GM18868 (cell line): ENCODE measurements at regions not wholly inside any gene's neighbourhood (a gene's known extent, or its start where the extent isn't known, plus 50 kb on each side); places are given as distances from the start of the nearest gene placed in this dataset.

Experiments
- ATAC-seq: cut with Tn5 transposase; IDR thresholded peaks from one replicate; pipeline ENCODE4 v1.9.1; 2021; ENCODE audit warnings: mild to moderate bottlenecking, moderate library complexity; ENCODE audit not compliant: unreplicated experiment

DNA sequence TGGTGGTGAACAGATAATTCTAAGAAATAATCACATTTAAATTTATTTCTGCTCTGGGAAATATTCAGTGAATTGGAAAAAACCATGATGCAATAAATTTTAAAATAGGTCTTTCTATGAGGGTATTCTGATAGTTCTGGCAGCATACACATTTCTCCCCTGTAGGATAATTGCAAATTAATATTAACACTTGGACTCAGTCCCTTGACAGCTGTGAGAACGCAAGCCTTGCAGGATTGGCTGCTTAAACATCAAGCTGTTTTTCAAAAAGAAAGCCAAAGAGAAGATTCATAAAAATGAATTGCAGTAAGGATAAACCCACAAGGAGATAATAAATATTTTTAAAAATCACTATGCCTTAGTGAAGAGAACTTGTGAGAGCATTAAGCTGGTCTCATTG is 180.0 kb downstream of the MTRR start:
- no peak for ATAC-seq

DNA sequence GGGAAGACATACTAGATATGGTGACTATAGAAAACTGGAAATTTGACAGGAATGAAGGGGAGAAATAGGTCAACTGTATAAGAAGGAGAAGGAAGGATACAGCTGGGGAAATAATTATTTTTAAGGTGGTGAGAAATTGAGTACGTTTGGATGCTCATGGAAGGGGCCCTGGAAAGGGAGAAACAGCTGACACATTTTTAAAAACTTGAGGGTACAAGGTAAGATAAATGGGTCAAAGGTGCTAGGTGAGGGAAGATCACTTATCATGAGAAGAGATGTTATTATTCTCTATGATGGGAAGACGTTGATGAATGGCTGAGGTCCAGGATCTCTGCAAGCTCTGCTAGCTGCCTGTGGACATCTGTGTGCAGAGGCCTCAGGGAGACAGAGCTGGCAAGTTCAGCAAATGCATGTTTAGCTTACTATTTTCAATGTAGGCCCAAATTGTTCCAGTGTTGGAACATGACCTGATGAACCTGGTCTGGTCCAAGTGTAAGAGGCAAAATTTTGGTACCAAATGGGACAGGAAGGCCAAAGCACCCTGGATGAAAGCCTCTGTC is 181.7 kb downstream of the MTRR start:
- no peak for ATAC-seq

DNA sequence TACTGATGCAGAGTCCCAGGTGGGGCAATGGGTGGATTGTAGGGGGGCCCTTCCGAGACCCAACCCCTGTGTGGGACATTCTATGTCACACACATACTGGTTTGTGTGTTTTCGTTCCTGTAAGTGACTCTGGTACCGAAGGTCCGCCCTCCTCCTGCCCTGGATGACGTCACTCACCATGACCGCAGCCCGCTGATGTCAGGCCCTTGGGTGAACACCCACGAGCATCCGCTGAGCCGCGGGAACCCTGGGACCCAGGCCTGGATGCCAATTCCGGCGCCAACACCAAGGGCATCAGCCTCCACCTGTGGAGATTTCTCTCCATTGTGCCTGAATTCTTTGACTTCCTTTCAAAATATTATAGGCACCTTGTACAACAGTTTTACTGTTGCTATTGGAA is 184.3 kb downstream of the MTRR start:
- ATAC-seq = no peak

DNA sequence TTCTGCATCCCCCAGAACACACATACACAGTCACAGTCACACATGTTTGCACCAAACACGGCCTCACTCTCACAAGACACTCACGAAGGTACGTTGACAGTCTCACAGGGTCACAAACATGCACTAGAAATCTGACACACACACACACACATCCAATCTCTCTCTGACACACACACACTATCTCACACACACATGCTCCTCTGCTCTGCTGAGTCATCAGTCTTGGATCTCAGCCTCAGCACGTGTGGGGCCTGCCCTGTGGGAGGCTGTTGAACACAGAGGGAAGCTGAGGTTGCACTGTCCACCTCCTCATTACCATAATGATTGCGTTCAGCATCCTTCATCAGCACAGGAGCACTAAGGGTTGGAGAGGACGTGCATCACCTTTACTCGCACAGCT is 188.8 kb downstream of the MTRR start:
- ATAC-seq = no peak

DNA sequence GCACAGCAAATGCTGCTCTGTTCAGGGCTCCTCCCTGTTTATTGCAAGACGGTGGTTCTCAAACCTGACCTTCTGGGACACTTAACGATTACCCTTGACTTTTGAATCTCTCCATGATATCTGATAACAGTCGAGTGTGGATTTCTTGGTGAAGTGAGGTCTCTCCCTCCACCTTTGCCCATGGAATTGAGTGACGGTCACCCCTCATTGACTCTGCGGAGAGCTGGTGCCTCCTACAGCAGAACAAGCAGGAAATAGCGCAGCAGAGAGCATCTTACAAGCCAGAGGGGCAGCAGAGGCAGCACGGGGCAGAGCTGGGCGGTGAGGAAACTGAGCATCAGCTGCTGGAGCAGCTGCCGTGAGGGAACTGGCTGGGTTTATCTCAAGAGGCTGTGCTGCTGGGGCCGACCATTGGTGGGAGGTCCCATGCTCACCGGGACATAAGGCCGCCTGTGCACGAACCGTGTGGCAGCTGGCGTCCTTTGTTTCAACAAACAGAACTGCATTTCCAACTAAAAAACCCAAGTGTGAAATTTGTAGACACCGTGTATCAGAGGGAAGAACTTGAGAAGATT is 189.8 kb downstream of the MTRR start:
- no peak for ATAC-seq

DNA sequence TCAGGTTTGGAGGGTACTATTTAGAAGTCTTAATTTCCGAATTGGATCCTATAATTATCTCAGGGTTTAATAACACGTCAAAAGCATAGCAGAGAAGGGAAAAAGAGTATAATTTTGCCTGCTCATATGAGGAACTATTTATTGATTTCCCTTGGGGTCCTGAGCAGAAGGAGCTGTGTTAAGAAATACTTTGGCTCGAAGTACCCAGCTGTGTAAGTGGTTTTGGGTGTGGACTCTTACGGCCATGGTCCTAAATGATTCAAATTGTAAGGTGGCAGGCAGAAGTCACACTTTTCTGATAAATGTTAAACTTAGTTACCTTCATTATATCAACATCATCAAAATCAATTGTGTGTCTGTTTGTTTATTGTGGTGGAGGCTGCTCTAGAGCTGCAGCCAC is 190.4 kb downstream of the MTRR start:
- ATAC-seq = no peak

DNA sequence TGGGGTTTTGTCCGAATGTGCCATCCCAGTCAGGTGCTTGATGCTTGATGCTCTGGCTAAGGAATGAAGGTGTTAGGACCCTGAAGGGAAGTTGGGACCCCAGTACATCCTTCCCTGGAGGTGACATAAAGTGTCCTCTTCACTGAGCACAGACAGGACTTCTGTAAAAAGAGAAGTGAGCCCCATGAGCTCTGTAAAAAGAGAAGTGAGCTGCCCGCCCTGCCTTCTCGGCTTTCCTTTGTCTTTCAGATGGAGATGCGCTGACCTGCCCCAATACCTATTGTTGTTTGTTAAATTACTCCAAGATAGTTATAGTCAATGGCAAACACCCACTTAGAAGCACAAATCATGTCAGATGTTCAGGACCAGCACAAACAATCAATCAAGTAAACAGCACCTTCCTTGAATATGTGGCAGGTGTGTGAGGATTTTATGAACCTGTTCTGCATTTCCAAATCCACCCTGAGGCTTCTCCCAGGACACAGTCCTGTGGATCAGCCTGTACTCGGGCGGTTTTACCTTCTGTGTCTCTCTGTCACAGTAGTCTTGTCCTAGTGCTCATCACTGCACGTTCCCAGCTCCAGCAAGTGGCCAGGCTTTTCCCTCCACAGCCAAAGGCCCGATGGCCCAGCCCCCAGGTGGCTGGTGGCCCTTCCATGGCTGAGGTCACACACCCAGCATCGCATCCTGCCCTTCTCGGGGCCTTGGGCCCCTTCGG is 191.4 kb downstream of the MTRR start:
- ATAC-seq = peak; percentile 66

DNA sequence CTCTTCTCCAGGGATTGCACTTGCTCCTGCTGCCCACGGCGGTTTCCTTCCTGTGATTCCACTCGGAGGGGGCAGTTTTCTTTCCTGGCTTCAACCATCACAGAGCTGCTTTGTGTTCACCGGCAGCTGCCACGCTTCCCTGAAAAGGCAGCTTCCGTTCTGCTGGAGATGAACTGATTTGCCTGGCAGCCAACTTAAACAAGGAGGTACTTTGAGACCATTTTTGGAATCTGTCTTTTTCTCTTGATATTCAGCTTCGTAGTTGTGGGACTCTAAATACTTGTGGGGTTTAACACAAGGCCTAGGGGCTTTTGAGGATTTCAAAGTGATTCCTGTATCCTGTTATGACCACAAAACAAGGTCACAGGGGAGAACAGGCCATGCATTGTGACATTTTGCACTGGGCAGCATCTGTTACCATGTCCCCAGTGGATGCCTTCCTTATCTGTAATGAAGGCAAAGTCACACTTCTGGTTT is 192.0 kb downstream of the MTRR start:
- ATAC-seq = peak; percentile 58

DNA sequence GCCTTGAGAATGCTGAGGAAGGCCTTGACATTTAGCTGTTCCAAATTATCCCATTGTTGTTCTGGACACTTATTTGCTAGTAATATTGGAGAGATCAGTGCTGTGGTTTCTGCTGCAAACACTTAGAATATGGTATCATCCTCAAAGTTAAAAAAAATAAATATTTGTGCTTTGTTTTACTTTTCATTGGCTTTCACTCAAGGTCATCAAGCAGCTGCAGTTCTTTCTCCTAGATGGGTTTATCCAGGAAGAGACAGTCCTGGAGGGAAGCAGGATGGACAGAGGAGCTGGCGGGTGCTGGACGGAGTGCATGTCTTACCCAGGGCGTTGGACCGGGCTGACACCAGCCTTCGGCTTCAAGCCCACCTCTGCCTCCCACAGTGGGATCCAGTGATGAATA is 193.6 kb downstream of the MTRR start:
- no peak for ATAC-seq

DNA sequence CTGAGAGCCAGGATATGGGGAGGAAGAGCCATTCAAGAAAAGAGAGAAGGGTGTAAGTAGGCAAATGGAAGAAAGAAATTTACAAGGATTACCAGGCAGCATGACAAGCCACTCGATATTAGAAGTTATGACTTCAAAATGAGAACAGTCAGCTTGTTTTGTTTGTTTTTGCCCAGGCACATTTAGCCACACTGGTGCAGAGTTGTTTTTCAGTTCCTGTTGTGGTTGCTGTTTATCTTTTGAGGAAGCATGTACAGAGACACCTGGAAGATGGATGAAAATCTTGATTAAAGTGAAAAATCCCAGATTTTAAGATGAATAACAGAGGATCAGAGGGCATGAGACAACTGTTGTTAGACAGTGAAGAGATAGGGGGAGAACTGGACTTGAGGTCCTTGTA is 199.1 kb downstream of the MTRR start:
- ATAC-seq = peak; percentile 91

DNA sequence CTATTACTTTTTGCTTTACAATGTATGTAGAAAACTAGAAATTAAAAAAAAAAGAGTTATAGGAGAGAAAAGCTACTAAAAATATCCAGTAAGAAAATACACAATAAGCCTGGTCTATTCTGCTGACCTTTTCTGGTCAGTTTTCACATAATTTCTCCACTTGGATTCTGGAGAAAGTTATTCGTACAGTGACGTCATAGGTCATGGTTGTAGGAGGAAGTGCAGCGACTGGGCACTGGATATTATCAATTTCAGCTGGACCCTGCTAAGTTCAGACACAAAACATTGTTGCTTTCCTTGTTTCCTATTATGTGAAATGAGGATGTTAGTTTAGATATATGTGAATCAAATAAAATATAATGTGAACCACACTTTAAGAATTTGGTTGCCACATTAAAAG is 201.2 kb downstream of the MTRR start:
- no peak for ATAC-seq

DNA sequence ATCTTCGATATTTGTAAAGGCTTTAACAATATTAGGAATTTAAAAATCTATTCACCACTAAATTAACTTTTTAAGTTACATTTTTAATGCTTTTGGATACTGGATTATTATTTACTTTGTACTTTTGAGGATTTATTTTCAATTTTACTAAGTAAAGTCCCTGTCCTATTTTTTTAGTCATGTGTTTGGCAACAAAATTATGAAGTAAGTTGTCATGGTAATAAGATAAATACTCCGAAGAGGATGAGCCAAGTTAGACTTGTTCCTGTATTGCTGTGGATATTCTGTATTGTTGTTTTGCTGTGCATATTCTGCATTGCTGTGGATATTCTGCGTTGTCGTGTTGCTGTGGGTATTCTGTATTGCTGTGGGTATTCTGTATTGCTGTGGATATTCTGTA is 210.1 kb downstream of the MTRR start:
- ATAC-seq = no peak

DNA sequence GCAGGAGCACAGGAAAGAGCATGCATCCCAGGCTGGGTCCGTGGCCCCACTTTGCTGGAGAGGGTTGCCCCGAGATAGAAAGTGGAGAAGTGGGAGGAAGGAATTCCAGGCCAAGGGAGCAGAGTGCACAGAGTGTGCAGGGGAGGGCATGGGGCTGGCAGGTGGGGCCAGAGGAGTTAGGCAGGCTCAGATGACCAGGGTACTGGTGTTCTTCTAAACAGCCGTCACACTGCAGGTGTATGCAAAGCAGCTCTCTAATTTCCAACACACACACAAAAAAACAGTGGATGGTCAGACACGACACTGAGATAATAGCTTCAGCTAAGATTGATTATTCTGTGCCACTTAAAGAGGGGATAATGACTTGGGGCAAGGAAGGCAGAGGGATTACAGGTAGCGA is 212.2 kb downstream of the MTRR start:
- peak; percentile 42 for ATAC-seq

DNA sequence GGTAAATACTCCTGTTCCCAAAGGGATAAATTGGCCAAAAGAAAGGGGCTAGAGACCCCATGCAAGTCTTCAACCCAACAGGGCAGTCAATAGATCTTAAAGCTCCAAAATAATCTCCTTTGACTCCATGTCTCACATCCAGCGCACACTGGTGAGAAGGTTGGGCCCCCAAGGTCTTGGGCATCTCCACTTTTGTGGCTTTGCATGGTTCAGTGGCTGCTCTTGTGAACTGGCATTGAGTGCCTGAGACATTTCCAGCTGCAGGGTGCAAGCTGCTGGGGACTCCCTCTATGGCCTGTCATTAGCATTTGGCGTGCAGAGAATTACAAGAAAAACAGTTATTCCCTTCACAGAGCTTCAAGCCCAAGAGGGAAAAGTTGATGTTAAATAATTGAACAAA is 224.7 kb downstream of the MTRR start:
- no peak for ATAC-seq

DNA sequence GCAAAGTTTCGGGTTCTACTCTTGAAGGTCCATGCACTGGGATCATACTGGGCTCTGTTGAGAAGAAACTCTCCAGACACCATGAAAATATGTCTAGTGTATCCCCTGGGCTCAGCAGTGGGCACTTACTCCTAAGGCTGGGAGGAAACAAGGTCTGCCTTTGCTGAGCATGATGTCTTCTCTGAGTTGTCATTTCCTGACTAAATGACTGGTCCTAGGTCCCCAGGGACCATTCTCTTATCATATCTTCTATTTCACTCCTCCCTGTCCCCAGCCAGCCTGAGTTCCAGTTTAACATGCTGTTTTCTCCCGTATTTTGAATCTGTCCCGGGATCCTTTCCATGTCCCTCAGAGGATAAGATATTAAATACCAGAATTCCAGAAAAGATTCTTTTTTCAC is 225.4 kb downstream of the MTRR start:
- ATAC-seq = peak; percentile 57

DNA sequence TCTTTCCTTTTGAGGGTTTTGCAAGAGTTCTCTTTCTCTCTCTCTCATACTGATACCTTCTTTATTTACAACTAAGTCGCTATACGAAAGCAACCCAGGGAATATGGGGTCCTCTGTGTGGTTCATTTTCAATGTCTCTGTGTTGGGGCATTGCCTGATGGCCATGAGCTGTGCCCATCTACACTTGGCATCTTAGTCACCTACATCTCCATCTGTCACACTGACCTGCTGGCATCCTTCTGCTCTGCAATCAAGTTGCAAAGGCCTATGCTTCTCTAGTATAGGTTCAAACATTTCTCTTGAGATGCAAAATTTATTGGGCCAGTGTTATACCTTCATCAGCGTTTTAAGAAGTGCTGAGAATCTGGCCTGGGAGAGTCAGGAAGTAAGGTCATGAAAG is 228.2 kb downstream of the MTRR start:
- no peak for ATAC-seq

DNA sequence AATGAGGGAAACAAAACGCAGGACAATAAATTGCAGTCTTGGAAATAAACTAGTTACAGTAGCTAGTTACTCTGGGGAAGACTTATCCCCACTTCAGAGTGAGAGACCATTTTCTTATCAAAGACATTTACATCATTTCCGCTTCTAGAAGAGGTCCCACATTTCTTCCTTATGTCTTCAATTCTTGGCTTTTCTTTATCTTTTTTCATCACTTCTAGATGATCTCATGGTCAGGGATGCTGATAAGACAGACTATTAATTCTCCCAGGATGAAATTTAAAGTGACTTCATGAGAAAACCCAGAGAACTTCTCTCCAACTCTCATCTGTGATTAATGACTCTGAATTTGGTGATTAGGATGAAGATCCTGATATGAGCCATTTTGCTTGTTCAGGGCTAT is 229.1 kb downstream of the MTRR start:
- ATAC-seq = no peak

DNA sequence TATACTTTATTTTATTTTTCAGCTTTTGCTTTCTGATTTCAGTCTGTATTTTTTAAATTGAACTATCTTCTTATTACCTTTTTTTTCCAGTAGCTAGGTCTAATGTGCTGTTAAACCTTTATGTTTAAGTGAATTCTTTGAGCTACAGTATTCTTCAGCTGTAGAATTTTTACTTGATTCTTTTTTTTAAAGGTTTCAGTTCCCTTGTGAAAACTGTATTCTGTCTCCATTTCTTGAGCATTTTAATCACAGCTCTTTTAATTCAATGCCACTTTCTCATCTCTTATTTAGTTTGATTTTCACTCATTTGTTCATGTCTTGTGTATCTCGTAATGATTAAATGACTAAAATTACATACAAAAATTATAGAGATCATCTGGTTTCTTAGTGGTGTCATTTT is 233.8 kb downstream of the MTRR start:
- ATAC-seq = peak; percentile 61

DNA sequence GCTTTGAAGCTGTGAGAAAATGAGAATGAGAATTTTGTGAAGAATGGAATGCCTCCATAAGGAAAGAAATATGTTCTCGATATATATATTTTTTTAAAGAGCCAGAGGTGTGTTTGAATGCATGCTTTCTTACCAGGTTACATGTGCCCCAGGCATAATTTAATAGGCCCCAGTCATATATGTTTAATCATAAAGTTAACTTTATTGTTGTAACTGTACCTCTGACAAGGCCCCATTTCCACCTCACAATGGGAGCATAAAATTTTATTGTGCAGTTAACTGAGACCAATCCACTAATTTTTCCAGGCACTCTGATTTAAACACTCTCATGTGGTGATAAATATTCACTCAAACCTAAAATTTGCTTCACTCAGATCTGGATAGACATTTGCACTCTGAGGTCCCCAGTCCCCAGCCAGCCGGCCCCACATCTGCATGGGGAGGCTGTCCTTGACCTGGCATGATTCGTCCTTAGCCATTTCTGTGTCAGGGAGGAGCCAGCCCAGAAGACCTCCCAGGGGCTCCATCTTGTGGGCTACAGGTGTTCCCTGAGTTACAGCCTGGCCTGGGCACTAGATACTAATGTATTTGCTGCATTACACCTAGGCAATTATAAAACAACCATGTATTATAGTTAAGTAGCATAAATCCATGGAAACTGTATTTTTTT is 245.8 kb downstream of the MTRR start:
- no peak for ATAC-seq

DNA sequence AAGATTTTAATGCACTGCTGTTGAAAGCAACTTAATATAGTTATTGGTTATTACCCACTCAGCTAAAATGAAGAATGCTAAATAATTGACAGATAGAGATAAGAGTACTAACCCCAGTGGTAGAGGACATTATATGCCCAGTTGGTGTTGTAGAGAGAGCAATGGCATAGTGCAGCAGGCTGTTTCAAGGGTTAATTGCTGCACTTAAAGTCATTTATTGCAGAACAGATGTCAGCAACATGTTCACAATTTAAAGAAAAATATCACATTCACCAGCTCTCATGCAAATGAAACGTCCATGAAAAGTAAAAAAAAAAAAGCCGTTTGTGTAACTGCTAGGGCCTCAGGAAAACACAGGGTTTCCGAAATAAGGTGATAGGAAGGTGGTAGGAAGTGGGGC is 254.6 kb downstream of the MTRR start:
- no peak for ATAC-seq

DNA sequence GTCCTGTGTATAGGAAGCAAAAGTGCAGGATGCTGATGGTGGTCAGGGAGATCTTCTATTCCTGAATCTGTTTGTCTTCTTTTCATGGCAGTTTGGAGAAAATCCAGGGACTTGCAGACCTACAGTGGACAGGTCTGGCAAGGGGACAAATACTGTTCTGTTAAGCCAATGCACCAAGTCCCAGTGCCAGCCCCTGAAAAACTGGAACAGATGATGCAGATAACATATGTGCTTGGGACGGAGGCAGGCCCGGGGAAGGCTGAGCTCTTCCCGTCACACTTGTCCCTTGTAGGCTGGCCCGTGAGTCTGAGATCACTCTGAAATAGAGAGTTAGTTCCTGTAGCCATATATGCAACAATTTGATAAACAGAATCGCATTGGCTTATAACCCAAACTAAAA is 265.7 kb downstream of the MTRR start:
- no peak for ATAC-seq

DNA sequence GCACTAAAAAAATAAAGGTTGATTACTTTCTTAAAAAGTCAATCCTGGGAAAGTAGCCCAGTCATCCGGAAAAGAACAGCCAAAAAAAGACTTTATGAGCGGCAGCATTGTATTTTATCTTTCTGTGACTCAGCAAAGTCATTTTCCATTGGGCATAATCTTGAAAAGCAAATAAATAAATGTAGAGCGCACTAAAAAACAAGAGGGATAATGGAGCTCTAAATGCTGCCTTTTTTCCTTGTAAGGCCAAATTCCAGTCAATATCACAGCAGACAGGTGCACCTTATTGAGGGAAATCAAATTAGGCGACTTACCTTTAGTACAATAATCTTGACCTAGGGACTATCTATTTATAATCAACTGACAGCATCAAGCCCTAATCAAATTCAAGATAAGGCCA is 266.8 kb downstream of the MTRR start:
- ATAC-seq = no peak
